ENCODE measurements at regions not wholly inside any gene's neighbourhood (a gene's known extent, or its start where the extent isn't known, plus 50 kb on each side); places are given as distances from the start of the nearest gene placed in this dataset.

- intact Hi-C loops (cut with micrococcal nuclease) (no loop called here), dilution Hi-C loops (cut with HindIII; ENCODE audit: low sequenced_read_pairs, unreplicated experiment) (no loop called here), in situ Hi-C loops (cut with MboI; ENCODE audit: low sequenced_read_pairs) (no loop called here)
- Histone ChIP-seq H3K18ac (ENCODE audit: low read depth, low read length) (no peak overlapping the region), H2AK5ac (ENCODE audit: low read depth, low read length) (no peak overlapping the region), H2AK9ac (replicated peaks; ENCODE audit: low read depth, low read length, poor library complexity) (no peak overlapping the region), H2BK120ac (ENCODE audit: low read depth, low read length) (no peak overlapping the region), H3K9me1 (ENCODE audit: insufficient read depth, low read length) (no peaks in the 10 kb centered on the region), H3K36me3 (ENCODE audit: control insufficient read depth, insufficient read depth, low read length) (no peaks in the 10 kb centered on the region), H3K9me3 (ENCODE audit: control insufficient read depth, insufficient read depth, low read length) (peaks cover 3% of the 10 kb centered on the region; the same call in 1 of the 2 replicates), H3K56ac (ENCODE audit: extremely low read depth, insufficient read depth, low read length) (no peak overlapping the region), H2BK5ac (ENCODE audit: low read depth, low read length, poor library complexity, severe bottlenecking) (no peak overlapping the region), H3K23ac (ENCODE audit: low read depth, low read length) (no peak overlapping the region), H2AFZ (replicated peaks; ENCODE audit: low read length, poor library complexity) (no peak overlapping the region), H3K27me3 (ENCODE audit: control insufficient read depth, insufficient read depth, low read length) (no peaks in the 10 kb centered on the region), H3K27ac (ENCODE audit: insufficient read depth, low read length) (no peak overlapping the region), H3K4me2 (ENCODE audit: low read depth, low read length) (no peak overlapping the region), H4K20me1 (ENCODE audit: insufficient read depth, low read length) (no peaks in the 10 kb centered on the region), H3K9ac (ENCODE audit: low read depth, low read length) (no peak overlapping the region), H3K79me1 (ENCODE audit: low read depth in 1 of 2, low read length in 2 of 2) (no peaks in the 10 kb centered on the region), H3K14ac (replicated peaks; ENCODE audit: low read depth, low read length) (no peak overlapping the region), H3K4me3 (ENCODE audit: insufficient read depth, low read depth, low read length) (no peak overlapping the region), H3K4me1 (ENCODE audit: control insufficient read depth, insufficient read depth, low read length) (no peaks in the 10 kb centered on the region), H2BK20ac (ENCODE audit: low read depth, low read length) (no peak overlapping the region), H4K8ac (ENCODE audit: low read depth in 2 of 2, low read length in 2 of 2) (no peak overlapping the region), H2BK15ac (ENCODE audit: low read depth, low read length) (no peak overlapping the region), H3K4ac (ENCODE audit: low read depth, low read length) (no peak overlapping the region), H4K5ac (ENCODE audit: low read depth, low read length) (no peak overlapping the region), H4K91ac (ENCODE audit: insufficient read depth, low read depth, low read length) (no peak overlapping the region)
- no TSS peak for BruUV-seq (replicated peaks)
- POLR2A ChIA-PET (ENCODE audit: unreplicated experiment): no interaction called here
- TF ChIP-seq MAZ (IDR thresholded peaks at IDR 0.05; ENCODE audit: borderline replicate concordance, low read depth, low read length) (no peak), SMC3 (IDR thresholded peaks at IDR 0.05; ENCODE audit: low read depth, low read length) (no peak), BHLHE40 (IDR thresholded peaks at IDR 0.05; ENCODE audit: low read depth, low read length) (no peak), NFE2L2 (IDR thresholded peaks at IDR 0.05; ENCODE audit: low read depth, low read length) (no peak), RCOR1 (IDR thresholded peaks at IDR 0.05; ENCODE audit: insufficient replicate concordance, low read length) (no peak), POLR2A (IDR thresholded peaks at IDR 0.05; ENCODE audit: low read depth, low read length) (no peak), MXI1 (IDR thresholded peaks at IDR 0.05; ENCODE audit: borderline replicate concordance, low read depth, low read length) (no peak), RFX5 (IDR thresholded peaks at IDR 0.05; ENCODE audit: low read depth, low read length) (no peak)
- TF ChIP-seq, protein P1, sequence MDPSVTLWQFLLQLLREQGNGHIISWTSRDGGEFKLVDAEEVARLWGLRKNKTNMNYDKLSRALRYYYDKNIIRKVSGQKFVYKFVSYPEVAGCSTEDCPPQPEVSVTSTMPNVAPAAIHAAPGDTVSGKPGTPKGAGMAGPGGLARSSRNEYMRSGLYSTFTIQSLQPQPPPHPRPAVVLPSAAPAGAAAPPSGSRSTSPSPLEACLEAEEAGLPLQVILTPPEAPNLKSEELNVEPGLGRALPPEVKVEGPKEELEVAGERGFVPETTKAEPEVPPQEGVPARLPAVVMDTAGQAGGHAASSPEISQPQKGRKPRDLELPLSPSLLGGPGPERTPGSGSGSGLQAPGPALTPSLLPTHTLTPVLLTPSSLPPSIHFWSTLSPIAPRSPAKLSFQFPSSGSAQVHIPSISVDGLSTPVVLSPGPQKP (IDR thresholded peaks at IDR 0.05; ENCODE audit: borderline replicate concordance, low read depth, low read length): no peak
- no peak for DNase-seq
- no peak for ATAC-seq (ENCODE audit: low read depth)
- CTCF ChIA-PET: no interaction called here
- WGBS, 2 experiments (ENCODE audit: extremely low coverage in 2 of 2, insufficient read length in 1 of 2): no CpG with 5 or more reads among the region's 3 CpGs
Observed at GRCh38 chr14:44341116-44341515, 166.0 kb downstream of the FSCB start.
